HG03060 (cell line): ENCODE measurements at regions not wholly inside any gene's neighbourhood (a gene's known extent, or its start where the extent isn't known, plus 50 kb on each side); places are given as distances from the start of the nearest gene placed in this dataset.

Experiments
- ATAC-seq: cut with Tn5 transposase; IDR thresholded peaks from one replicate; pipeline ENCODE4 v1.9.1; 2021; ENCODE audit warnings: low read depth, moderate number of reproducible peaks; ENCODE audit not compliant: unreplicated experiment

- ATAC-seq = no peak
Observed at GRCh38 chr2:215773728-215774127, 239.6 kb downstream of the MREG start.

- ATAC-seq = no peak
Observed at GRCh38 chr2:215772634-215773563, 240.5 kb downstream of the MREG start.

- no peak for ATAC-seq
Observed at GRCh38 chr2:215772003-215772402, 241.3 kb downstream of the MREG start.

GRCh38 chr2:215771241-215771640, 242.1 kb downstream of the MREG start:
- no peak for ATAC-seq

- no peak for ATAC-seq
Observed at GRCh38 chr2:215770668-215771067, 242.7 kb downstream of the MREG start.

- no peak for ATAC-seq
Observed at GRCh38 chr2:215769246-215769645, 244.1 kb downstream of the MREG start.

GRCh38 chr2:215767625-215768024, 245.7 kb downstream of the MREG start:
- ATAC-seq = no peak

- ATAC-seq = no peak
Observed at GRCh38 chr2:215765729-215766360, 247.5 kb downstream of the MREG start.

GRCh38 chr2:215764441-215765048, 248.8 kb downstream of the MREG start:
- no peak for ATAC-seq

GRCh38 chr2:215760557-215760956, 252.8 kb downstream of the MREG start:
- ATAC-seq = no peak

GRCh38 chr2:215760091-215760490, 253.3 kb downstream of the MREG start:
- no peak for ATAC-seq

GRCh38 chr2:215758691-215759090, 254.7 kb downstream of the MREG start:
- ATAC-seq = no peak

- ATAC-seq = no peak
Observed at GRCh38 chr2:215756346-215756730, 257.0 kb downstream of the MREG start.

- no peak for ATAC-seq
Observed at GRCh38 chr2:215755641-215756345, 257.6 kb downstream of the MREG start.

- ATAC-seq = no peak
Observed at GRCh38 chr2:215754546-215754945, 258.8 kb downstream of the MREG start.

- ATAC-seq = no peak
Observed at GRCh38 chr2:215753808-215754207, 259.5 kb downstream of the MREG start.

- ATAC-seq = no peak
Observed at GRCh38 chr2:215752991-215753390, 260.4 kb downstream of the MREG start.

- ATAC-seq = no peak
Observed at GRCh38 chr2:215752436-215752835, 260.9 kb downstream of the MREG start.

- no peak for ATAC-seq
Observed at GRCh38 chr2:215751911-215752272, 261.5 kb downstream of the MREG start.

- ATAC-seq = no peak
Observed at GRCh38 chr2:215751200-215751910, 262.0 kb downstream of the MREG start.
